Inflammatory macrophage (primary cell): ENCODE measurements at regions not wholly inside any gene's neighbourhood (a gene's known extent, or its start where the extent isn't known, plus 50 kb on each side); places are given as distances from the start of the nearest gene placed in this dataset.
"Not testable (repeated sequence)": the region's sequence is repeated elsewhere in the genome, so short reads cannot be mapped to it uniquely, and the experiment has no call there.

ENCODE experiments used
- DNase-seq, 2 donors: peaks; one replicate each; pipeline ENCODE4 v3.0.0-alpha.2; 2020 to 2022

GRCh38 chr3:176313426-176313825 lies 883.9 kb downstream of the TBL1XR1 start:
- no peak for DNase-seq

- no peak for DNase-seq
Observed at GRCh38 chr3:176310641-176311040, 886.6 kb downstream of the TBL1XR1 start.

- no peak for DNase-seq
Observed at GRCh38 chr3:176302271-176302670, 895.0 kb downstream of the TBL1XR1 start.

GRCh38 chr3:176296066-176296597 lies 901.1 kb downstream of the TBL1XR1 start:
- DNase-seq = no peak

- no peak for DNase-seq
Observed at GRCh38 chr3:176293276-176293675, 904.0 kb downstream of the TBL1XR1 start.

- no peak for DNase-seq
Observed at GRCh38 chr3:176286476-176287085, 910.7 kb downstream of the TBL1XR1 start.

- no peak for DNase-seq
Observed at GRCh38 chr3:176275538-176275937, 921.7 kb downstream of the TBL1XR1 start.

GRCh38 chr3:176275113-176275512 lies 922.2 kb downstream of the TBL1XR1 start:
- no peak for DNase-seq

GRCh38 chr3:176274161-176274560 lies 923.1 kb downstream of the TBL1XR1 start:
- DNase-seq = no peak

- DNase-seq = no peak
Observed at GRCh38 chr3:176262071-176262470, 935.2 kb downstream of the TBL1XR1 start.

- DNase-seq = no peak
Observed at GRCh38 chr3:176247191-176247590, 950.1 kb downstream of the TBL1XR1 start.

GRCh38 chr3:176219970-176220369 lies 977.3 kb downstream of the TBL1XR1 start:
- DNase-seq = no peak

- no peak for DNase-seq
Observed at GRCh38 chr3:176214758-176215157, 982.5 kb downstream of the TBL1XR1 start.

GRCh38 chr3:176213314-176213713 lies 984.0 kb downstream of the TBL1XR1 start:
- not testable (repeated sequence) for DNase-seq

- DNase-seq = no peak
Observed at GRCh38 chr3:176208915-176209314, 988.4 kb downstream of the TBL1XR1 start.

GRCh38 chr3:176208283-176208682 lies 989.0 kb downstream of the TBL1XR1 start:
- no peak for DNase-seq

- no peak for DNase-seq
Observed at GRCh38 chr3:176206809-176207208, 990.5 kb downstream of the TBL1XR1 start.

- DNase-seq = no peak
Observed at GRCh38 chr3:176202652-176203051, 994.6 kb downstream of the TBL1XR1 start.

GRCh38 chr3:176193032-176193730 lies 1004.1 kb downstream of the TBL1XR1 start:
- no peak for DNase-seq

- DNase-seq = no peak
Observed at GRCh38 chr3:176190755-176191154, 1006.5 kb downstream of the TBL1XR1 start.

- DNase-seq = no peak
Observed at GRCh38 chr3:176183181-176183580, 1014.1 kb downstream of the TBL1XR1 start.

- no peak for DNase-seq
Observed at GRCh38 chr3:176174060-176174459, 1023.2 kb downstream of the TBL1XR1 start.

GRCh38 chr3:176172492-176172891 lies 1024.8 kb downstream of the TBL1XR1 start:
- DNase-seq = no peak

- no peak for DNase-seq
Observed at GRCh38 chr3:176167272-176167671, 1030.0 kb downstream of the TBL1XR1 start.
